Esophagus muscularis mucosa (tissue), 3 donors: ENCODE measurements at regions not wholly inside any gene's neighbourhood (a gene's known extent, or its start where the extent isn't known, plus 50 kb on each side); places are given as distances from the start of the nearest gene placed in this dataset.

Experiments used
- POLR2A ChIP-seq: fragments of 450-650 bp; IDR thresholded peaks from one replicate; pipeline ENCODE4 v1.6.1; 2017; ENCODE audit warnings: antibody characterized with exemption, moderate library complexity, mild to moderate bottlenecking, low read depth
- POLR2AphosphoS5 ChIP-seq, 2 donors: sonication (generic); formaldehyde crosslinking; IDR thresholded peaks; one replicate each; pipeline ENCODE4 v1.6.1; 2017; ENCODE audit warnings: antibody characterized with exemption in 2 of 2
- TF ChIP-seq, protein P1 (sequence below), 3 experiments: fragments of 200-600 bp in 2 of 3; fragments of 450-650 bp in 1 of 3; sonication (generic) in 2 of 3; IDR thresholded peaks; one replicate each; pipeline ENCODE4 v1.5.1; 2017 to 2019; ENCODE audit warnings: antibody characterized with exemption in 3 of 3, mild to moderate bottlenecking in 2 of 3, moderate library complexity in 1 of 3

DNA sequence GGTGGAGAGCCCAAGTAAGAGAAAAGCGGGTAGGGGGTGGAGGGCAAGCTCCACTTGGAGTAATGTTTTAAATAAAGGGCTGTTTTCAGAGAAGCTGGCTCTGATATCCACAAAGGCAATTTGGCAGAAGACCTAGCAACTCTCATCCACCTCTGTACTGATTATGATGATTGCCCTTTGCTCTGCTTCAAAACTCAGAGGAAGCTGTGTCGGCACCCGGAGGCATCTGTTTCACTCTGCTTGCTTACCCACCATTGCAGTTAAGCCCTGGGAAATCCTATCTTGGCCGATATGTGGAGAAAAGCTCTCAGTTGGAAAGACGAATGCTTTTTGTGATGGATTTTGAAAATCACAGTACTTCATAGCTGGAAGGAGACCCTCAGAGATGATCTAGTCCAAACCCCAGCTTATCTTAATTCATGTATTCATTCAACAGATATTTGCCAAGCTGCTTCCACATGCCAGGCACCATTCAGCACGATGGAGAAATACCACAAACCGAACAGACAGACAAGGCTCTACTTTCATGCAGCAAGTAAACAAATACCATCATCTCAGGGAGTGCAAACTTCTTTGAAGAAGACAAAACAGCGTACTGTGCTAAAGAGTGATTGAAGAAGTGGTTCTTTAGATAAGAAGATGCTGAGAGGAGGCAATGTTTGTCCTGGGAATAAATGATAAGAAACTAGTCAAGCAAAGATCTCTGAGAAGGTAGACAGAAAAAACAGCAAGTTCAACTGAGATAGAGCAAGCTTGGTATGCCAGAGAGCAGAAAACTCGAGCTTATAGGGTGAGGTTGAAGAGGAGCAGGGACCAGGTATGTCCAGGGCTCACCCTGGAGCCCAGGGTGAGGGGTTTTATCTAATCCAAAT lies 140.4 kb upstream of the SPDL1 start:
- TF ChIP-seq POLR2A, result no peak
- TF ChIP-seq, protein P1, sequence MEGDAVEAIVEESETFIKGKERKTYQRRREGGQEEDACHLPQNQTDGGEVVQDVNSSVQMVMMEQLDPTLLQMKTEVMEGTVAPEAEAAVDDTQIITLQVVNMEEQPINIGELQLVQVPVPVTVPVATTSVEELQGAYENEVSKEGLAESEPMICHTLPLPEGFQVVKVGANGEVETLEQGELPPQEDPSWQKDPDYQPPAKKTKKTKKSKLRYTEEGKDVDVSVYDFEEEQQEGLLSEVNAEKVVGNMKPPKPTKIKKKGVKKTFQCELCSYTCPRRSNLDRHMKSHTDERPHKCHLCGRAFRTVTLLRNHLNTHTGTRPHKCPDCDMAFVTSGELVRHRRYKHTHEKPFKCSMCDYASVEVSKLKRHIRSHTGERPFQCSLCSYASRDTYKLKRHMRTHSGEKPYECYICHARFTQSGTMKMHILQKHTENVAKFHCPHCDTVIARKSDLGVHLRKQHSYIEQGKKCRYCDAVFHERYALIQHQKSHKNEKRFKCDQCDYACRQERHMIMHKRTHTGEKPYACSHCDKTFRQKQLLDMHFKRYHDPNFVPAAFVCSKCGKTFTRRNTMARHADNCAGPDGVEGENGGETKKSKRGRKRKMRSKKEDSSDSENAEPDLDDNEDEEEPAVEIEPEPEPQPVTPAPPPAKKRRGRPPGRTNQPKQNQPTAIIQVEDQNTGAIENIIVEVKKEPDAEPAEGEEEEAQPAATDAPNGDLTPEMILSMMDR (IDR thresholded peaks at IDR 0.05), result no peak
- no peak for TF ChIP-seq POLR2AphosphoS5 (IDR thresholded peaks at IDR 0.05)
